ENCODE measurements at regions not wholly inside any gene's neighbourhood (a gene's known extent, or its start where the extent isn't known, plus 50 kb on each side); places are given as distances from the start of the nearest gene placed in this dataset.

DNA sequence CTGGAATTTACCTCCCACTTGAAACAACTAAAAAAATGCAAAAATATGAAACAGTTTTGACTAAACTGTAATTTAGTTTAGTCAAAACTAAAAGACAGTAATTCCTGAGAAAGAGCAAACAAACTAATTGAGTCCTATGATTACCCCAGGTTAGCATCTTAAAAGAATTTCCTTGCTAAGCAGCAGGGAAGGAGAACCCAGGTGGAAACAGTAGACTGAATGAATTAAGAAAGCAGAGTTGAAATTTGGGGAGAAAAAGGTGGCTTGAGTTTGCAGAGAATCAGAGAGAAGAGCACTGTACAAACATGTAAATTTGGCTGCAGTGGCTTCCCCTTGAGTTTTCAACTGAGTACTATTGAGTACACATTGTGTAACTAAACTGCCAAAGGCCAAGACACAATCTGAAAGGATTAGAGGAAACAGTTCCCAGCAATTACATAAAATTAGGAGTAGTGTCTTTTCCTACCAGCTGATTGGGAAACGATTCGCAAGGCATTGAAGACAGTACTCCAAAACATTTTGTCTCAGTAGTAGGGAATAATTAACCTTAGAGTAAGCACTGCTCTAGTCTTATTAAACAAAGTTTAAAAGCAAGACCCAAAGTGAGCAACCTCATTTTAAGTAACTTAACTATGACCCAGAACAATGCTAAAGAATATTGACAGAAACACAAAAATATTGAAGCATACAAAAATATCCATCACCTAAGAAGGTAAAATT lies 820.5 kb downstream of the DACH1 start:
- intact Hi-C loops (cut with micrococcal nuclease) = no loop called here
- Mint-ChIP-seq H3K27ac (ENCODE audit: low read depth, unreplicated experiment) (no peak overlapping the region), H3K4me3 (ENCODE audit: unreplicated experiment) (no peak overlapping the region), H3K9me3 (ENCODE audit: unreplicated experiment) (no peaks in the 10 kb centered on the region), H3K27me3 (ENCODE audit: insufficient read depth, unreplicated experiment) (peaks cover 78% of the 10 kb centered on the region), H3K36me3 (ENCODE audit: insufficient read depth, unreplicated experiment) (no peaks in the 10 kb centered on the region), H3K4me1 (ENCODE audit: insufficient read depth, unreplicated experiment) (no peaks in the 10 kb centered on the region)
- TF ChIP-seq CTCF (IDR thresholded peaks at IDR 0.05; ENCODE audit: unreplicated experiment) = no peak
- ChIA-PET POLR2A (no interaction called here), CTCF (no interaction called here)
- DNase-seq (ENCODE audit: unreplicated experiment) = no peak
- no TSS peak for BruUV-seq (replicated peaks)

- intact Hi-C loops (cut with micrococcal nuclease) = no loop called here
- TF ChIP-seq CTCF (IDR thresholded peaks at IDR 0.05; ENCODE audit: unreplicated experiment) = no peak
- ChIA-PET CTCF (no interaction called here), POLR2A (no interaction called here)
- Mint-ChIP-seq H3K4me3 (ENCODE audit: unreplicated experiment) (no peak overlapping the region), H3K27me3 (ENCODE audit: insufficient read depth, unreplicated experiment) (peaks cover 73% of the 10 kb centered on the region), H3K4me1 (ENCODE audit: insufficient read depth, unreplicated experiment) (no peaks in the 10 kb centered on the region), H3K36me3 (ENCODE audit: insufficient read depth, unreplicated experiment) (no peaks in the 10 kb centered on the region), H3K27ac (ENCODE audit: low read depth, unreplicated experiment) (no peak overlapping the region), H3K9me3 (ENCODE audit: unreplicated experiment) (no peaks in the 10 kb centered on the region)
- no peak for DNase-seq (ENCODE audit: unreplicated experiment)
- BruUV-seq (replicated peaks) = no TSS peak
These were observed 821.9 kb downstream of the DACH1 start for GRCh38 chr13:71045101-71045500.

GRCh38 chr13:71039440-71039839 lies 827.6 kb downstream of the DACH1 start:
- no peak overlapping the region for H3K27ac Mint-ChIP-seq (ENCODE audit: low read depth, unreplicated experiment)
- no peak for DNase-seq (ENCODE audit: unreplicated experiment)
- H3K9me3 Mint-ChIP-seq (ENCODE audit: unreplicated experiment) = no peaks in the 10 kb centered on the region
- BruUV-seq (replicated peaks) = no TSS peak
- ChIA-PET POLR2A (no interaction called here), CTCF (no interaction called here)
- H3K36me3 Mint-ChIP-seq (ENCODE audit: insufficient read depth, unreplicated experiment) = no peaks in the 10 kb centered on the region
- H3K27me3 Mint-ChIP-seq (ENCODE audit: insufficient read depth, unreplicated experiment) = peaks cover 66% of the 10 kb centered on the region
- intact Hi-C loops (cut with micrococcal nuclease) = no loop called here
- TF ChIP-seq CTCF (IDR thresholded peaks at IDR 0.05; ENCODE audit: unreplicated experiment) = no peak
- H3K4me1 Mint-ChIP-seq (ENCODE audit: insufficient read depth, unreplicated experiment) = no peaks in the 10 kb centered on the region
- no peak overlapping the region for H3K4me3 Mint-ChIP-seq (ENCODE audit: unreplicated experiment)

DNA sequence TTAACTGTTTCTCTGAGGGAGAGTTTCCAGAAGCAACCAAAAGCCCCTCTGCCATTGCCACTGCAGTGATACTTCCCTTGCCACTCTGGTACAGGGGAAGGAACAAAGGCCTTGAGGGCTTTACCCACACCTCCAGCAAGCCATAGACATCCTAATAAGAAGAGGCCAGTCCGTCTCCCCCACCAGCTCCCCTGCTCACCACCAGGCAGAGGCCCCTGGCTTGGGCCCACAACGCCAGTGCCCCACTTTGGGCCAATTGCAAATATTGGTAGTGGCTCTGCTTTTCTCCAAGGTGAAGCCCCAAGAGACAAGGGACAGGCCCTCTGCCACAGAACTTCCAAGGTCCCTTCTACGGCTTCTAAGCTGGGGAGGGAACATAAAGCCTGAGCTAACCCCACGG lies 833.0 kb downstream of the DACH1 start:
- intact Hi-C loops (cut with micrococcal nuclease) = no loop called here
- BruUV-seq (replicated peaks) = no TSS peak
- POLR2A ChIA-PET = no interaction called here
- no peaks in the 10 kb centered on the region for H3K9me3 Mint-ChIP-seq (ENCODE audit: unreplicated experiment)
- CTCF ChIA-PET = interaction anchor here (0.8 to 0.9 kb wide), 2 partner anchors 9 to 252 kb away, joined by 4 read pairs; no protein-coding TSS in a partner anchor
- H3K27ac Mint-ChIP-seq (ENCODE audit: low read depth, unreplicated experiment) = no peak overlapping the region
- no peaks in the 10 kb centered on the region for H3K36me3 Mint-ChIP-seq (ENCODE audit: insufficient read depth, unreplicated experiment)
- H3K4me3 Mint-ChIP-seq (ENCODE audit: unreplicated experiment) = no peak overlapping the region
- no peak for DNase-seq (ENCODE audit: unreplicated experiment)
- peaks cover 37% of the 10 kb centered on the region for H3K27me3 Mint-ChIP-seq (ENCODE audit: insufficient read depth, unreplicated experiment)
- no peaks in the 10 kb centered on the region for H3K4me1 Mint-ChIP-seq (ENCODE audit: insufficient read depth, unreplicated experiment)
- TF ChIP-seq CTCF (IDR thresholded peaks at IDR 0.05; ENCODE audit: unreplicated experiment) = no peak

Measured in MCF 10A (cell line).